HEK293 (cell line): ENCODE measurements at regions not wholly inside any gene's neighbourhood (a gene's known extent, or its start where the extent isn't known, plus 50 kb on each side); places are given as distances from the start of the nearest gene placed in this dataset.
"Not testable (repeated sequence)": the region's sequence is repeated elsewhere in the genome, so short reads cannot be mapped to it uniquely, and the experiment has no call there.

ENCODE experiments used
- CTCF ChIA-PET: fragments of 350-600 bp; formaldehyde crosslinking; extraction: SDS; loops from one replicate; lab custom pipeline; 2021; ENCODE audit warnings: antibody characterized with exemption; lab: Yijun Ruan, JAX
- POLR2A ChIA-PET: fragments of 300-600 bp; formaldehyde crosslinking; extraction: SDS; loops from one replicate; lab custom pipeline; 2020; ENCODE audit warnings: antibody characterized with exemption, inconsistent platforms; lab: Yijun Ruan, JAX
- H3K27ac ChIP-seq: fragments of 200-500 bp; sonication (Bioruptor generic); 2 replicates; pipeline ENCODE4 v1.5.1; 2014; ENCODE audit warnings: low read depth, low read length, control low read depth, inconsistent platforms; ENCODE audit errors: extremely low read depth
- H3K36me3 ChIP-seq, 2 experiments: fragments of 200-500 bp in 1 of 2; sonication (Bioruptor generic) in 1 of 2; 1 replicate in 1 of 2; 2 replicates in 1 of 2; pipeline ENCODE4 v1.5.1; 2014 to 2017; ENCODE audit warnings: inconsistent platforms in 2 of 2, low read length in 2 of 2; ENCODE audit not compliant: control insufficient read depth in 2 of 2, insufficient read depth in 1 of 2
- H3K4me1 ChIP-seq: fragments of 200-500 bp; sonication (Bioruptor generic); 2 replicates; pipeline ENCODE4 v1.5.1; 2014; ENCODE audit warnings: mild to moderate bottlenecking, low read length, inconsistent platforms; ENCODE audit not compliant: control insufficient read depth, insufficient read depth
- H3K4me3 ChIP-seq: 2 replicates; pipeline ENCODE4 v1.5.1; 2011; ENCODE audit warnings: low read depth, mild to moderate bottlenecking, control low read depth, low read length, moderate library complexity
- H3K9me3 ChIP-seq: fragments of 200-500 bp; sonication (Bioruptor generic); 2 replicates; pipeline ENCODE4 v1.5.1; 2014; ENCODE audit warnings: low read depth, low read length, inconsistent platforms; ENCODE audit not compliant: control insufficient read depth, insufficient read depth
- ATF2 ChIP-seq: fragments of 450-650 bp; formaldehyde crosslinking; IDR thresholded peaks from 2 replicates; pipeline ENCODE4 v1.5.1; 2016; ENCODE audit warnings: missing biosample characterization, missing genetic modification characterization, low read depth
- SCRT1 ChIP-seq: fragments of 450-650 bp; formaldehyde crosslinking; IDR thresholded peaks from 2 replicates; pipeline ENCODE4 v1.5.1; 2016; ENCODE audit warnings: missing biosample characterization, missing genetic modification characterization, borderline replicate concordance
- SP2 ChIP-seq: fragments of 450-650 bp; formaldehyde crosslinking; IDR thresholded peaks from 2 replicates; pipeline ENCODE4 v1.5.1; 2016; ENCODE audit warnings: missing biosample characterization, missing genetic modification characterization
- YY1 ChIP-seq: fragments of 450-650 bp; formaldehyde crosslinking; IDR thresholded peaks from 2 replicates; pipeline ENCODE4 v1.5.1; 2018; ENCODE audit warnings: missing biosample characterization, missing genetic modification characterization
- ZBTB11 ChIP-seq: fragments of 450-650 bp; formaldehyde crosslinking; conservative IDR thresholded peaks from 2 replicates; pipeline ENCODE4 v1.5.1; 2016; ENCODE audit warnings: low read depth, missing biosample characterization, missing genetic modification characterization
- ZNF184 ChIP-seq: fragments of 450-650 bp; IDR thresholded peaks from 2 replicates; pipeline ENCODE4 v1.5.1; 2018; ENCODE audit warnings: missing biosample characterization, mild to moderate bottlenecking, missing genetic modification characterization
- ZNF2 ChIP-seq: fragments of 450-650 bp; formaldehyde crosslinking; IDR thresholded peaks from 2 replicates; pipeline ENCODE4 v1.5.1; 2016; ENCODE audit warnings: missing biosample characterization, missing genetic modification characterization
- ZNF239 ChIP-seq: fragments of 450-650 bp; formaldehyde crosslinking; IDR thresholded peaks from 2 replicates; pipeline ENCODE4 v1.5.1; 2016; ENCODE audit warnings: missing biosample characterization, missing genetic modification characterization
- ZNF394 ChIP-seq: fragments of 450-650 bp; formaldehyde crosslinking; IDR thresholded peaks from 2 replicates; pipeline ENCODE4 v1.5.1; 2016; ENCODE audit warnings: missing biosample characterization, missing genetic modification characterization, mild to moderate bottlenecking, moderate library complexity, borderline replicate concordance
- ZNF658 ChIP-seq: fragments of 450-650 bp; formaldehyde crosslinking; IDR thresholded peaks from 2 replicates; pipeline ENCODE4; 2016; ENCODE audit warnings: missing biosample characterization, missing genetic modification characterization
- ZNF660 ChIP-seq: fragments of 450-650 bp; IDR thresholded peaks from 2 replicates; pipeline ENCODE4 v1.5.1; 2018; ENCODE audit warnings: missing biosample characterization, mild to moderate bottlenecking, missing genetic modification characterization
- ZNF677 ChIP-seq: fragments of 450-650 bp; IDR thresholded peaks from 2 replicates; pipeline ENCODE4 v1.5.0; 2018; ENCODE audit warnings: missing biosample characterization, mild to moderate bottlenecking, missing genetic modification characterization, moderate library complexity
- ZNF830 ChIP-seq: fragments of 450-650 bp; IDR thresholded peaks from 2 replicates; pipeline ENCODE4 v1.5.0; 2018; ENCODE audit warnings: missing biosample characterization, missing genetic modification characterization, low read depth, mild to moderate bottlenecking, moderate library complexity
- ZSCAN16 ChIP-seq: fragments of 450-650 bp; formaldehyde crosslinking; IDR thresholded peaks from 2 replicates; pipeline ENCODE4 v1.5.1; 2016; ENCODE audit warnings: missing biosample characterization, missing genetic modification characterization
- TF ChIP-seq, protein P1 (sequence below): IDR thresholded peaks from 2 replicates; pipeline ENCODE4 v1.6.1; 2011; ENCODE audit warnings: mild to moderate bottlenecking, low read depth, low read length, borderline replicate concordance

DNA sequence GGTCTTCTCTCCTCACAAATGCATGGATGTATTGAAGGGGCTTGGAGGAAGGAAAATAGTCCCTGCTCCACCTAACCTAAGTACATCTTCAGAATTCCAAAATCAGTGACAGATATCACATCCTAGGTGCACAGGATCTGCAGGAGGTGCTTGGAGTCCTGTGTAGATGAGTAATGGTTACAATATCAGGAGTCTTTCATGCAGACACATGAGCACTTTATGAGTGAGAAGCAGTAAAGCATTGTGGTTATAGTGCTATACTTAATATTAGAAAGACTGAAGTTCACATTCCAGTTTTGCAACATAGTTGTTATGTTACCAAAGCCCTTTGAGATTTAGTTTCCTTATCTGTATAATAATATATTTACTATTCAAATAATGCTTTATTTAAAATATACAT lies 516.7 kb downstream of the NEBL start:
- Histone ChIP-seq H3K9me3 (no peaks in the 10 kb centered on the region), H3K36me3 (no peaks in the 10 kb centered on the region), H3K4me3 (no peak overlapping the region), H3K4me1 (no peaks in the 10 kb centered on the region), H3K27ac (no peak overlapping the region)
- ChIA-PET CTCF (no interaction called here), POLR2A (no interaction called here)
- TF ChIP-seq SP2 (tag by site-specific recombination): no peak
- no peak for TF ChIP-seq ZNF184 (tag by site-specific recombination)

DNA sequence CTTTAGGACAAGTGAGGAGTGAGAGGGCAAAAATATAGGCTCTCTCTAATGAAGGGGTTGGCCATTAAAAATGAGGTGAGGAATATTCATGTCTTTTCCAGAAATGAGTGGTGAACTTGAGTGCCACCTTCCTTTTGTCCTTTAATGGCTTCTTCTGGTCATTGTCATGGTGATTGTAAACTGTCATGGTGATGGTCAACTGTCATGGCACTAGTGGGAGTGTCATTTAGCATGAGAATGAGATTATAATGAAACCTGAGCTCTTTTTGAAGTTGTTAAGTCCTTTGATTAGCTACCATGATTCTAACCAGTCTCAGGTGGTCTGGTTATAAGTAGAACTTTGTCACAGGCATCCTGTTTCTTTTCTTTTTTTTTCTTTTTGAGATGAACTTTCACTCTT lies 524.4 kb downstream of the NEBL start:
- H3K36me3 ChIP-seq: no peaks in the 10 kb centered on the region
- no peak for TF ChIP-seq ZNF2 (tag by site-specific recombination)
- no peak for TF ChIP-seq ZNF830 (tag by site-specific recombination)
- no peak for TF ChIP-seq ATF2
- TF ChIP-seq ZNF660 (tag by site-specific recombination): no peak
- TF ChIP-seq, protein P1, sequence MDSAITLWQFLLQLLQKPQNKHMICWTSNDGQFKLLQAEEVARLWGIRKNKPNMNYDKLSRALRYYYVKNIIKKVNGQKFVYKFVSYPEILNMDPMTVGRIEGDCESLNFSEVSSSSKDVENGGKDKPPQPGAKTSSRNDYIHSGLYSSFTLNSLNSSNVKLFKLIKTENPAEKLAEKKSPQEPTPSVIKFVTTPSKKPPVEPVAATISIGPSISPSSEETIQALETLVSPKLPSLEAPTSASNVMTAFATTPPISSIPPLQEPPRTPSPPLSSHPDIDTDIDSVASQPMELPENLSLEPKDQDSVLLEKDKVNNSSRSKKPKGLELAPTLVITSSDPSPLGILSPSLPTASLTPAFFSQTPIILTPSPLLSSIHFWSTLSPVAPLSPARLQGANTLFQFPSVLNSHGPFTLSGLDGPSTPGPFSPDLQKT: no peak
- no peak for TF ChIP-seq ZNF239 (tag by site-specific recombination)
- TF ChIP-seq ZNF394 (tag by site-specific recombination): no peak
- no peak for TF ChIP-seq YY1 (tag by site-specific recombination)
- TF ChIP-seq SP2 (tag by site-specific recombination): no peak
- no peak for TF ChIP-seq ZNF677 (tag by site-specific recombination)
- no peak for TF ChIP-seq ZSCAN16 (tag by site-specific recombination)
- no peak for TF ChIP-seq SCRT1 (tag by site-specific recombination)
- TF ChIP-seq ZNF658 (tag by site-specific recombination): no peak
- no peak for TF ChIP-seq ZBTB11
- TF ChIP-seq, all 188 proteins: peak for 0
- Histone ChIP-seq H3K4me1 (no peaks in the 10 kb centered on the region), H3K9me3 (no peaks in the 10 kb centered on the region; the same call in 1 of the 2 replicates), H3K4me3 (no peak overlapping the region), H3K27ac (no peak overlapping the region)
- POLR2A ChIA-PET: no interaction called here
- CTCF ChIA-PET: no interaction called here

- H3K27ac ChIP-seq, H3K4me1 ChIP-seq, H3K9me3 ChIP-seq, CTCF ChIA-PET, H3K4me3 ChIP-seq, H3K36me3 ChIP-seq, POLR2A ChIA-PET: not testable (repeated sequence)
Measured at GRCh38 chr10:20370977-20371533, 526.1 kb downstream of the NEBL start.
